GM12878 (cell line): ENCODE measurements at regions not wholly inside any gene's neighbourhood (a gene's known extent, or its start where the extent isn't known, plus 50 kb on each side); places are given as distances from the start of the nearest gene placed in this dataset.

Source experiments
- ATAC-seq: fragments of 200-7000 bp; cut with Tn5 transposase; 3 replicates; pipeline ENCODE4 v1.9.1; 2020; ENCODE audit warnings: mild to moderate bottlenecking, moderate library complexity
- BruUV-seq: library from RNA; stranded (reverse); fragments of 400-500 nt; replicated peaks from 2 replicates; lab custom pipeline; 2021; lab: Mats Ljungman, UMichigan
- CTCF ChIA-PET: fragments of 300-600 bp; sonication (Branson Sonifier 250); formaldehyde crosslinking; extraction: SDS; loops from one replicate; lab custom pipeline; 2021; ENCODE audit warnings: inconsistent platforms; lab: Yijun Ruan, JAX
- POLR2A ChIA-PET: fragments of 350-600 bp; formaldehyde crosslinking; extraction: SDS; loops from one replicate; lab custom pipeline; 2021; ENCODE audit warnings: inconsistent platforms; lab: Charles Lee
- RAD21 ChIA-PET: fragments of 300-600 bp; sonication (Branson Sonifier 250); formaldehyde crosslinking; loops from one replicate; lab custom pipeline; 2023; ENCODE audit warnings: antibody characterized with exemption; ENCODE audit not compliant: unreplicated experiment; lab: Charles Lee
- SMC1A ChIA-PET: fragments of 300-600 bp; sonication (Branson Sonifier 250); formaldehyde crosslinking; loops from one replicate; lab custom pipeline; 2023; ENCODE audit not compliant: unreplicated experiment, uncharacterized antibody; lab: Charles Lee
- DNase-seq: peaks from one replicate; pipeline ENCODE4 v3.0.0-alpha.2; 2011; ENCODE audit warnings: low read depth, low spot score
- FAIRE-seq: peaks from 3 replicates; lab custom pipeline; 2011; peaks lifted over from hg19 to GRCh38; lab: Jason Lieb, UNC
- H2AFZ ChIP-seq: 2 replicates; pipeline ENCODE4 v1.6.0; 2011; ENCODE audit warnings: low read depth, low read length, control low read depth; ENCODE audit not compliant: control insufficient read depth
- H3K27ac ChIP-seq: 2 replicates; pipeline ENCODE4 v1.5.1; 2011; ENCODE audit warnings: control low read depth; ENCODE audit not compliant: control insufficient read depth, insufficient read depth
- H3K27me3 ChIP-seq, 2 experiments: replicated peaks in 1 of 2; 2 replicates each; pipeline versions ENCODE4 v1.6.0 to v1.6.1; 2011; ENCODE audit warnings: low read length in 1 of 2; ENCODE audit not compliant: control insufficient read depth in 2 of 2, insufficient read depth in 2 of 2
- H3K36me3 ChIP-seq, 2 experiments: 2 replicates each; pipeline ENCODE4 v1.5.1; 2011; ENCODE audit warnings: low read length in 1 of 2; ENCODE audit not compliant: control insufficient read depth in 2 of 2, insufficient read depth in 2 of 2
- H3K4me1 ChIP-seq: 2 replicates; pipeline ENCODE4 v1.6.1; 2011; ENCODE audit warnings: mild to moderate bottlenecking, low read length, moderate library complexity, mixed read lengths; ENCODE audit not compliant: control insufficient read depth, insufficient read depth
- H3K4me2 ChIP-seq: 2 replicates; pipeline ENCODE4 v1.6.0; 2011; ENCODE audit warnings: control low read depth; ENCODE audit not compliant: control insufficient read depth, insufficient read depth
- H3K4me3 ChIP-seq: fragments of 200-600 bp; sonication (generic); 2 replicates; pipeline ENCODE4 v1.5.1; 2016
- H3K79me2 ChIP-seq: 2 replicates; pipeline ENCODE4 v1.6.0; 2011; ENCODE audit warnings: low read length; ENCODE audit not compliant: control insufficient read depth, insufficient read depth
- H3K9ac ChIP-seq: 2 replicates; pipeline ENCODE4 v1.8.0; 2011; ENCODE audit warnings: low read length, control low read depth, mixed read lengths; ENCODE audit not compliant: control insufficient read depth, insufficient read depth
- H3K9me3 ChIP-seq: replicated peaks from 3 replicates; pipeline ENCODE4 v1.5.1; 2011; ENCODE audit warnings: mild to moderate bottlenecking, low read length; ENCODE audit not compliant: control insufficient read depth, insufficient read depth
- H4K20me1 ChIP-seq: 2 replicates; pipeline ENCODE4 v1.6.0; 2011; ENCODE audit not compliant: control insufficient read depth, insufficient read depth
- CEBPZ ChIP-seq: fragments of 150-350 bp; IDR thresholded peaks from 2 replicates; pipeline ENCODE4 v1.6.1; 2016; ENCODE audit warnings: low read depth, low read length
- DPF2 ChIP-seq: fragments of 450-650 bp; IDR thresholded peaks from 2 replicates; pipeline ENCODE4 v1.6.1; 2017; ENCODE audit warnings: mild to moderate bottlenecking
- FOXK2 ChIP-seq: fragments of 450-650 bp; IDR thresholded peaks from 2 replicates; pipeline ENCODE4 v1.6.1; 2017; ENCODE audit warnings: mild to moderate bottlenecking, moderate library complexity
- KAT2A ChIP-seq: conservative IDR thresholded peaks from 2 replicates; pipeline ENCODE4 v1.6.1; 2011; ENCODE audit warnings: low read depth, low read length; ENCODE audit not compliant: control insufficient read depth
- KLF5 ChIP-seq: fragments of 450-650 bp; IDR thresholded peaks from 2 replicates; pipeline ENCODE4 v1.6.1; 2014; ENCODE audit warnings: mild to moderate bottlenecking; ENCODE audit not compliant: partially characterized antibody
- PRDM15 ChIP-seq: fragments of 450-650 bp; formaldehyde crosslinking; IDR thresholded peaks from 2 replicates; pipeline ENCODE4 v1.4.0; 2020; ENCODE audit warnings: mild to moderate bottlenecking, moderate library complexity
- RAD51 ChIP-seq: fragments of 450-650 bp; IDR thresholded peaks from 2 replicates; pipeline ENCODE4 v1.6.1; 2016; ENCODE audit warnings: moderate library complexity, mild to moderate bottlenecking, inconsistent platforms
- RFX5 ChIP-seq: IDR thresholded peaks from 2 replicates; pipeline ENCODE4 v1.6.1; 2011; ENCODE audit warnings: low read depth, low read length, improper control_type of control experiment
- SKIL ChIP-seq: fragments of 450-650 bp; IDR thresholded peaks from 2 replicates; pipeline ENCODE4 v1.6.1; 2017; ENCODE audit warnings: mild to moderate bottlenecking, low read depth, inconsistent platforms; ENCODE audit not compliant: poor library complexity, severe bottlenecking
- SUPT20H ChIP-seq: IDR thresholded peaks from 2 replicates; pipeline ENCODE4 v1.6.1; 2011; ENCODE audit warnings: low read depth, mild to moderate bottlenecking, low read length, moderate library complexity, borderline replicate concordance; ENCODE audit not compliant: control insufficient read depth
- TCF3 ChIP-seq: IDR thresholded peaks from 2 replicates; pipeline ENCODE4 v1.6.1; 2012; ENCODE audit warnings: low read depth, mild to moderate bottlenecking, low read length, borderline replicate concordance; ENCODE audit not compliant: insufficient read depth
- ZBED1 ChIP-seq: IDR thresholded peaks from 2 replicates; pipeline ENCODE4 v1.6.1; 2016; ENCODE audit warnings: borderline replicate concordance
- ZNF24 ChIP-seq: fragments of 450-650 bp; IDR thresholded peaks from 2 replicates; pipeline ENCODE4 v1.6.1; 2017; ENCODE audit warnings: antibody characterized with exemption, mild to moderate bottlenecking
- ZZZ3 ChIP-seq: IDR thresholded peaks from 2 replicates; pipeline ENCODE4 v1.6.1; 2011; ENCODE audit warnings: low read depth; ENCODE audit not compliant: control insufficient read depth, insufficient read length
- WGBS: methylation state at CpG from one replicate; pipeline ENCODE4 v1.1.6; 2016; ENCODE audit warnings: low lambda C conversion rate; ENCODE audit not compliant: insufficient replicate concordance, insufficient coverage; ENCODE audit errors: missing lambda C conversion rate; 5-methylcytosine and 5-hydroxymethylcytosine counted together
- in situ Hi-C: fragments of 300-500 bp; cut with MboI; formaldehyde crosslinking; loops from 9 replicates; pipeline ENCODE4 v1.14.3; 2018; ENCODE audit warnings: mixed read lengths
- intact Hi-C: fragments of 100-400 bp; cut with micrococcal nuclease; formaldehyde crosslinking; loops from one replicate; pipeline ENCODE4 v1.14.2; 2022; ENCODE audit not compliant: unreplicated experiment

GRCh38 chr20:22408521-22409402 is 175.6 kb downstream of the FOXA2 start:
- in situ Hi-C loops (no loop called here), intact Hi-C loops (no loop called here)
- H3K9me3 ChIP-seq: no peaks in the 10 kb centered on the region
- H3K79me2 ChIP-seq: no peaks in the 10 kb centered on the region
- RAD21 ChIA-PET: interaction anchor here (0.6 kb wide), 1 partner anchor 68 kb away, joined by 4 read pairs; no protein-coding TSS in a partner anchor
- ATAC-seq: no peak
- no peaks in the 10 kb centered on the region for H3K4me1 ChIP-seq
- WGBS: 65% methylated on average over 2 of the region's 2 CpGs
- H3K4me2 ChIP-seq: no peak overlapping the region
- no peaks in the 10 kb centered on the region for H3K27me3 ChIP-seq
- no peak for DNase-seq
- H2AFZ ChIP-seq: no peak overlapping the region
- CTCF ChIA-PET: no interaction called here
- no peak overlapping the region for H3K9ac ChIP-seq
- BruUV-seq: no TSS peak
- FAIRE-seq: no peak
- SMC1A ChIA-PET: interaction anchor here (1.0 kb wide), 1 partner anchor 33 kb away, joined by 3 read pairs; no protein-coding TSS in a partner anchor
- no peak overlapping the region for H3K27ac ChIP-seq
- POLR2A ChIA-PET: interaction anchor here (0.6 to 0.7 kb wide), 2 partner anchors 82 to 108 kb away, joined by 4 to 6 read pairs; no protein-coding TSS in a partner anchor
- H4K20me1 ChIP-seq: no peaks in the 10 kb centered on the region
- H3K36me3 ChIP-seq: no peaks in the 10 kb centered on the region
- H3K4me3 ChIP-seq: no peak overlapping the region
- no peak for TF ChIP-seq ZZZ3
- TF ChIP-seq KLF5: no peak
- no peak for TF ChIP-seq ZNF24
- TF ChIP-seq RFX5: no peak
- no peak for TF ChIP-seq TCF3
- TF ChIP-seq CEBPZ: no peak
- no peak for TF ChIP-seq ZBED1
- TF ChIP-seq DPF2: no peak
- TF ChIP-seq RAD51: no peak
- TF ChIP-seq SUPT20H: no peak
- no peak for TF ChIP-seq SKIL
- no peak for TF ChIP-seq PRDM15 (CRISPR knock-in tag)
- TF ChIP-seq KAT2A: no peak
- no peak for TF ChIP-seq FOXK2
